Spleen (tissue), 7 donors: ENCODE measurements at regions not wholly inside any gene's neighbourhood (a gene's known extent, or its start where the extent isn't known, plus 50 kb on each side); places are given as distances from the start of the nearest gene placed in this dataset.

Experiments
- CTCF ChIP-seq, 11 experiments: fragments of 200-600 bp in 7 of 11; fragments of 450-650 bp in 4 of 11; sonication (generic) in 4 of 11; IDR thresholded peaks in 8 of 11; conservative IDR thresholded peaks in 3 of 11; 1 replicate in 7 of 11; 2 replicates in 4 of 11; pipeline versions ENCODE4 v1.4.0 to v1.8.0; 2016 to 2021; ENCODE audit warnings: antibody characterized with exemption in 11 of 11, inconsistent platforms in 4 of 11, mild to moderate bottlenecking in 1 of 11
- POLR2AphosphoS5 ChIP-seq, 3 donors: sonication (generic); formaldehyde crosslinking; IDR thresholded peaks; one replicate each; pipeline ENCODE4 v1.5.1; 2017; ENCODE audit warnings: antibody characterized with exemption in 3 of 3
- donor health status: DM: no; HTN: no; CAD: no; lungs with moderate emphysema.
- donor health status: DM: no; HTN: no; CAD: no.
- donor health status: DM: no; HTN: no; CAD: no.

- no peak for TF ChIP-seq CTCF (IDR thresholded peaks at IDR 0.05 in 8 of 11, conservative IDR thresholded peaks at IDR 0.05 in 3 of 11)
- no peak for TF ChIP-seq POLR2AphosphoS5 (IDR thresholded peaks at IDR 0.05)
Measured at GRCh38 chr2:215662715-215663114, 226.8 kb upstream of the FN1 start.
